NCI-H146 treated with DMSO at 0.1 percent for 48 hours (cell line): ENCODE measurements at regions not wholly inside any gene's neighbourhood (a gene's known extent, or its start where the extent isn't known, plus 50 kb on each side); places are given as distances from the start of the nearest gene placed in this dataset.
A peak's percentile ranks its signal among the peaks of the same experiment; 100 is the strongest.

Source experiments
- DNase-seq: peaks from one replicate; lab custom pipeline; 2025; ENCODE audit not compliant: unreplicated experiment; lab: John Stamatoyannopoulos, UW

GRCh38 chr13:76795701-76796695 is 90.2 kb downstream of the KCTD12 start:
- DNase-seq = peak; percentile 68

- DNase-seq = no peak
These were observed 93.4 kb downstream of the KCTD12 start for GRCh38 chr13:76792731-76793347.

GRCh38 chr13:76790980-76791819 is 95.0 kb downstream of the KCTD12 start:
- DNase-seq = no peak

DNA sequence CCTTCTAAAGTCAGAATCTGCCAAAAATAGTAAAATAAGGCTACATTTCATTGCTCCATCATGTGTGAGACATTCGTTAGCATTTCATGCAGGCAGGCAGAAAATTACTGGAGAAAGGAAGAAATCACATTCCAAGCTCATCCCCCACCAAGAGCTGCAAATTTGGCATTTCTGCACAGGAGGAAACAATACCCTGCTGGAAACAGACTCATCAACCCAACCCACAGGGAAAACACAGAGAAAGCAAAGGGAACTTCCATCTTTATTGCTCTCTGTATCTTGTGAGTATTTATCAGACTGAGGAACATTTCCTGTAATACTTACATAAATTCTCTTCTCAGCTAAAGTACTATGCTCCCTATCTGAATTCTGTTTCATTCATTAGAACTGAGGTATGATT is 95.7 kb downstream of the KCTD12 start:
- no peak for DNase-seq

GRCh38 chr13:76783798-76784197 is 102.4 kb downstream of the KCTD12 start:
- DNase-seq = peak; percentile 57

DNA sequence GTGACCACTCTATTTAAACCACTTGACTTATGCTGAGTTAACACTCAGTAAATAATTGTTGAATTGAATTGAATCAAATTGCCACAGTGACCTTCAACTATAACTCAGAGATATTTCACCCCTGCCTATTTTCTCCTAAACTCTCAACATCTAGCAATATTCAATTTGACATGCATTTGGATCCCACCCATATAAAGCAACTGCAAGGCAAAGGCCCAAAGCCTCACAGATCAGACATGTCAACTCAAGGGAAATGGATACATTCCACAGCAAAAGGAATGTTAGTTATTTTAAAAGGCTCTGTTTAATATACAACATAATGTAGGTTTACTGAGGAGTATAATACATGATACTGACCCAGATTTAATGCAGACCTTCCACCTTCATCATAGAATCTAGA is 107.4 kb downstream of the KCTD12 start:
- DNase-seq = no peak

DNA sequence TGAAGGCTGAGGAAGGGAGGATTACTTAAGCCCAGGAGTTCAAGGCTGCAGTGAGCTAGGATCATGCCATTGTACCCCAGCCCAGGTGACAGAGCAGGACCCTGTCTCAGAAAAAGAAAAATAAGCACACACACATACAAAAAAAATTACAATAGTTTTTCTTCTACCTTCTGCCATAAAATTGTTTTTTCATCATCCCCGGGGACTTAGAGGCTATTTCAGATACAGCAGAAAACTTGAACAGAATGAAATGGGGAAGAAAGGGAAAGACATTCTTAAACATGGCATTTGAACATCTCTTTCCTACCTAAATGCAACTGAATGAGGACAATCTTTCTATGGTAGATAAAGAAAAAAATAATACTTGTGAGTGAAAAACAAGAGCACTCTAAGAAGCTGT is 109.1 kb downstream of the KCTD12 start:
- DNase-seq = no peak

GRCh38 chr13:76775088-76775740 is 111.0 kb downstream of the KCTD12 start:
- no peak for DNase-seq

- DNase-seq = no peak
These were observed 112.6 kb downstream of the KCTD12 start for GRCh38 chr13:76773448-76774094.

DNA sequence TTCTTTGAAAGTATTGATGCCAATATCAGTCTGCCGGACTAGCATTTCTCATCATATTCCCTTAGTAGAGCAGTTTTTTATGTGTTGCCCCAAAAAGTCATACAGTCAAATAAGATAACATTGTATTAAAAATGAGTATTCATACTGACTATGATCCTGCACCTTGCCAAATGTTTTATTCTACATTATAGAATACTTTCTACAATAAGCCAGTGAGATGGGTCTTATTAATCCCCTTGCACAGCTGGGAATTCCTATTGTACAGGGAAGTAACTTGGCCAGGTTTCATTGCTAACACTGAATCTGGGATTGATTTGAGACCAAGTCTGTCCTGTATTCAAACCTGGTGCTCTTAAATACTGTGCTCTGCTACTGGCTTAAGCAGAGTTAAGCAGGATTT is 114.0 kb downstream of the KCTD12 start:
- no peak for DNase-seq

DNA sequence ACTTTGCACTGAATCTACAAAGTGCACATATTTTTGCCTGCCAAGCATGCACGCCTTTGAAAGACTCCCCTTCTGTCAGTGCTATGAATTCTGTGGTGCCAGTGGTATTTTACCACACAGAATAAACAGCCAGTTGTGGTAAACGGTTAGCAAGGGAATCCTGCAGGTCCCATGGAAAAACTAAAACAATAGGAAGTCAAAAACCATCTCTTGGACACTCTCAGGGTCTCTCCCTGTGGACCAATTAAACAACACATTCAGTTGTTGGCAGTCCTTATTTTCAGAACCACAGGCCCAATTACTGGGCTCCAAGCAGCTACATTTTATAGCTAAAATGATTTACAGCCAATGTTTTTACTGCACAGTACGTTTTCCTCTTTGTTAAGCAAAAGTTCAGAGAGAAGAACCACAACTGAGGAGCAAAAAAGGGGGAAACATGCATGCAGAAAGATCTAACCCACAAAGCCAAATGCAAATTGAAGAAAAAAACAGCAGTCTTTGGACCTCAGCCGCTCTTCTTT is 116.9 kb downstream of the KCTD12 start:
- DNase-seq = no peak

DNA sequence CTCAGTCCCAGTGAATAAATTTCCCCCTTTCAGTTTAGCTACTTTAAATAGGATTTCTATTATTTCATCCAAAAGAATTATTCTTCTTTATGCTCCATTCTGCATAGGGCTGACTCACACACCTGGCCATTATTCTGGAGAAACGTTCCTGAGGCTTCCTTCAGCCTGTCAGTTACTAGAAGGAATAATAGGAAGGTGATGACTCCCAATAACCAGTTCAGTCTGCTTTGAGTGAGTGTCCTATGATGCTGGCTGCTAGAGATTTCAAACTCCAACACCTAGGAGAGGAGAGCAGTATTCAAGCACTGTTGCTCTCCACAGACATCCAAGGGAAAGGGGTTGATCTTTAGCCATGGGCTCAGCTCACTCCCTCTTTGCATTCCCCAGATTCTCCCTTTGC is 117.8 kb downstream of the KCTD12 start:
- DNase-seq = no peak

- no peak for DNase-seq
These were observed 121.3 kb downstream of the KCTD12 start for GRCh38 chr13:76764916-76765315.

DNA sequence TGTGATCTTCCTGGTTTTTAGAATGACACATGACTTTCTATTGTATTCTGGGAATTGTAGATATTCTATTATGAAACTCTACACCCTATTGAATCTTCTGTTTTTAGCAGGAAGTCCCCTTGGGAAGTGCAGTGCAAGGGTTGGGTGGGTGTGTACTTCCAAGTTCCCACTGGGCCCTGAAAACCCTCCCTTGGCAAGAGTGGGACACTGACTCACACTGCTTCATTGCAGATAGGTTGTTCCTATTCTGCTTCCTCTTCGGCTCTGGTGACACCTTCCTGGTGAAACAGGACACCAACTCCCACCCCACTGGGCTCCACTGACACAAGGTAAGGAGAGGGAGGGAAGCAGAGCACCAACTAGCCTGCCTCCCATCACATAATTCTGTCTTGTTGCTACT is 121.8 kb downstream of the KCTD12 start:
- DNase-seq = no peak

DNA sequence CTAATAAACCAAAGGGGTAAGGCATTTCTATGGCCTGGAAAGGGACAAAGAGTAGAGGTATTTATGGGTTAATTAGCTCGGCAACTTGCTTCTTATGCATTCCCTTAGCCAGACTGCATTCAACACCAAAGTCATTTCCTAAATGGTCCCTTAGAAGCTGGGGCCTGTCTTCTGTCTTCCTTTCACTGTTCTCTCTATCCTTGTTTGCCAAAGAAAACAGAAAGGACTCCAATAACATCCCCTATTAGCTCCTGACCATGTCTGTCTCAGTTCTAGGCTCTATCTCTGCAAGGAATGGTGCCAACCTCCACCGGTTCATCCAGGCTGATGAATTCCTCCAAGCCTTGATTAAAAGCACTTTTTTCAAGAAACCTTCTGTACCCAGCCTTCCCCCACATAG is 123.5 kb downstream of the KCTD12 start:
- DNase-seq = no peak

GRCh38 chr13:76759877-76760276 is 126.3 kb downstream of the KCTD12 start:
- DNase-seq = no peak

DNA sequence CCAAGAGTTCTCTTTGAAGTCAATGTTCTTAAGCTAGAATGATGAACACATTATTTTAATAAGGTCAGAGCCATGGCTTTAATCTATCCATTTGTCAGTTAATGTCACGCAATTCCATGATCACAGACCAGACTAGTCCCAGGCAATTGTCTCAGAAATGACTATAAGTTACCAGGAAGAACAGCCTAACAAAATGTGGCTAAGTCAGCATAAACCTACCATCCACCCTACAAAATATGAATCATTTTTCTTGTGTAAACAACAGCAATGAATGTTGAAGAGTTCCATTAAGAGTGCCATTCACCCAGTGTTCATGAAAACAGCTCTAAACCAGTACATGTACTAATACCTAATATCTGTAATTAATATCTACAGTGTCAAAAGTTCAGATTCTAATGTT is 127.5 kb downstream of the KCTD12 start:
- no peak for DNase-seq

DNA sequence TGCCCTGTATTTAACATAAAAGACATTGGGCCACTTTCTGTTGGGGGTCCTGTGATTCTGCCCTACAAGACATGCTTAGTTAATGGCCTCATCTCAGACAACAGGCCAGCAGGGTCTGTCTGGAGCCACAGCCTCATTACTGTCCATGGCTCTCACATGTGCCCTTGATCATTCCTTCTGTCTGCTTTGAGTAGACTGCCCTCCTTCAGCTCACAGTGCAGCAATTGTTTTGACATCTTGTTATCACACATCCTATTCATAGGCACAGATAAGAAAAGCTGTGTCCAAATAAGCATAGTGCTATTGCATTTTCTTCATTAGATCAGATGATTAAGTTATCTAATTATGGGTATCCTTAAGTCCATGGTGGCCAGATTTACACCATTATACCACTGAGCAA is 127.9 kb downstream of the KCTD12 start:
- no peak for DNase-seq

DNA sequence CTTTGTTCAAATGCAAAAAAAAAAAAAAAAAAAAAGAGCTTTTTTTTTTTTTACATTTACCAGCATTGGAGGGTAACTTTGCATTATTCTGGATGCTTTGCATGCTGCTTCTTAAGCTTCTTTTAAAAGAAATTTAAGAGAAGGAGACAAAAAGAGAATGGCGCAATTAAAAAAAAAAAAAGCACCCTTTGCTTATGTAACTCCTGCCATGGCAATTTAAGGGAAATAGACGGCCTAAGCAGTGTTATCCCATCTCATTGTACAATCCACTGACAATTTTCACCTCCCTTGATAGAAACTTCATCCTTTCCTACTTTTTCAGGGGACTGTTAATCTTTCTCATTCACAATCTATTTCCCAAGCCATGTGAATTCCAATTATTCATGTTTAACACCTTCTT is 129.8 kb downstream of the KCTD12 start:
- no peak for DNase-seq

GRCh38 chr13:76754414-76754813 is 131.8 kb downstream of the KCTD12 start:
- no peak for DNase-seq
